GM12865 (cell line): ENCODE measurements at regions not wholly inside any gene's neighbourhood (a gene's known extent, or its start where the extent isn't known, plus 50 kb on each side); places are given as distances from the start of the nearest gene placed in this dataset.
A peak's percentile ranks its signal among the peaks of the same experiment; 100 is the strongest.

ENCODE experiments used
- DNase-seq: peaks from one replicate; pipeline ENCODE4 v3.0.0; 2010; ENCODE audit warnings: low read depth
- H3K4me3 ChIP-seq: 2 replicates; pipeline ENCODE4 v1.5.1; 2011; ENCODE audit warnings: mild to moderate bottlenecking, low read depth, low read length, control low read depth
- CTCF ChIP-seq: IDR thresholded peaks from 2 replicates; pipeline ENCODE4 v1.5.1; 2011; ENCODE audit warnings: low read length, control low read depth, low read depth, inconsistent platforms; ENCODE audit not compliant: insufficient read depth; ENCODE audit errors: missing control alignments

DNA sequence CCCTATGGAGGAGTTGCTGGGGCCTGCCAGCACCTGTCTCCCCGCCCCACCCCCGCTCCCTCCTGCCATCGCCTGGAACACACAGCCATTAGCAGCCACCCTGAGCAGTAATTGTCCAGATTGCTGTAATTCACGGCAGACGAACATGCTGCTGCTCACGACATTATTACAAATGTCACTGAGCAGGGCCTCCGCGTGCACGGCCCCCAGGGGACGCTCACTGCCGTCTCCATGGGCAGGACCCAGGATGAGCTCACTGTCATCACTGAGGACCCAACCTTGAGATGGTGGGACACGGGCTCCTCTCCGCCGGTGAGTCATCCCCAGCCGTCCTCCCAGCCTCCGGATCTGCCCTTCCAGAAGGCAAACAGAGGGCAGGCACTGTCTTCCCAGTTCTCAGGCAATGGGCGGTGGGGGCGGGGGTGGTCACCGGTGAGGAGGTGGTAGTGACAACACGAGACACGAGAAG is 100.4 kb downstream of the RFLNA start:
- no peak for DNase-seq
- no peak for TF ChIP-seq CTCF
- no peak overlapping the region for H3K4me3 ChIP-seq

GRCh38 chr12:124394462-124395128 is 99.7 kb downstream of the RFLNA start:
- no peak for DNase-seq
- H3K4me3 ChIP-seq, result no peak overlapping the region
- TF ChIP-seq CTCF, result no peak

- TF ChIP-seq CTCF, result no peak
Observed at GRCh38 chr12:124393831-124394230, 98.9 kb downstream of the RFLNA start.

DNA sequence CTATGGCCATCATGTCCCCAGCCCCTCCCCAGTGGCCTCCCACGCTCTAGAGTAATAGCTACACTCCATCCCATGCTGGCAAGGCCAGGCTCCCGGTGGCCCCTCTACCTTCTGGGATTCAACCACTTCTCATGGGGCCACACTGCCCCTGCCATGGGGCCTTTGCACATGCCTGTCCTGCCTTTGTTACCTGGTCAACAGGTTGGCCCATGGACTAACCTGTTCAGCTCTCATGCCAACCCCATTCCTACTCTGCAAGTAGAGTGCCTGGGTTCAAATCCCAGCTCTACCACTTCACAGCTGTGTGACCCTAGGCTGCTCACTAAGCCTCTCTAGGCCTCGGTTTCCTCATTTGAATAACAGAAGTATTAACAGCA is 98.5 kb downstream of the RFLNA start:
- no peak overlapping the region for H3K4me3 ChIP-seq
- TF ChIP-seq CTCF, result no peak
- DNase-seq, result no peak

More at GRCh38 chr12:124393831-124394230, 98.9 kb downstream of the RFLNA start:
- no peak overlapping the region for H3K4me3 ChIP-seq
- no peak for DNase-seq

- TF ChIP-seq CTCF, result no peak
- no peak for DNase-seq
- H3K4me3 ChIP-seq, result no peak overlapping the region
Observed at GRCh38 chr12:124392667-124393413, 97.9 kb downstream of the RFLNA start.

DNA sequence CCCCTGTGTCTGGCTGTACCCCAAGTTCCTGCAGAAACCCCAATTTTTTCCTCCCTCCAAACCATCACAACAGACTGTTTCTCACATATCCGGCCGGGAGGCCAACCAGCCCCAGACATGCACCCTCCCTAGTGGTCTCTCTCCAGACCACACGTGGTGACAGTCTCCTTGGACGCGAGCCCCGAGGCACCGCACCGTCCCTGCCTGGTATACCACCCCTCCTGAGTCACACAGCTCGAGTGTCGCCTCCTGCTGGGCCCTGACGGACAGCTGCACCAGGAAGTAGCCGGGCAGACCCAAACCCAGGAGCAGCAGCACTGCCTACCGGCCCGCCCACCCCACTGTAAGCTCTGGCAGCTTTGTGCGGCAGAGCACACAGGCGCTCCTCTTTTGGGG is 97.4 kb downstream of the RFLNA start:
- DNase-seq, result no peak
- H3K4me3 ChIP-seq, result no peak overlapping the region
- peak; percentile 13 for TF ChIP-seq CTCF
